Panc1 (cell line): ENCODE measurements at regions not wholly inside any gene's neighbourhood (a gene's known extent, or its start where the extent isn't known, plus 50 kb on each side); places are given as distances from the start of the nearest gene placed in this dataset.

Experiments used
- POLR2AphosphoS5 ChIP-seq: IDR thresholded peaks from 2 replicates; pipeline ENCODE4 v1.6.1; 2012; ENCODE audit warnings: mild to moderate bottlenecking, low read depth, low read length, moderate library complexity
- TF ChIP-seq, protein P1 (sequence below): fragments of 450-650 bp; IDR thresholded peaks from 2 replicates; pipeline ENCODE4 v1.5.1; 2017; ENCODE audit warnings: mild to moderate bottlenecking
- TF ChIP-seq, protein P2 (sequence below), 2 experiments: IDR thresholded peaks; 2 replicates each; pipeline ENCODE4 v1.6.1; 2011 to 2012; ENCODE audit warnings: low read depth in 2 of 2, control low read depth in 1 of 2, low read length in 1 of 2, mild to moderate bottlenecking in 1 of 2, moderate library complexity in 1 of 2; ENCODE audit not compliant: insufficient read depth in 1 of 2

DNA sequence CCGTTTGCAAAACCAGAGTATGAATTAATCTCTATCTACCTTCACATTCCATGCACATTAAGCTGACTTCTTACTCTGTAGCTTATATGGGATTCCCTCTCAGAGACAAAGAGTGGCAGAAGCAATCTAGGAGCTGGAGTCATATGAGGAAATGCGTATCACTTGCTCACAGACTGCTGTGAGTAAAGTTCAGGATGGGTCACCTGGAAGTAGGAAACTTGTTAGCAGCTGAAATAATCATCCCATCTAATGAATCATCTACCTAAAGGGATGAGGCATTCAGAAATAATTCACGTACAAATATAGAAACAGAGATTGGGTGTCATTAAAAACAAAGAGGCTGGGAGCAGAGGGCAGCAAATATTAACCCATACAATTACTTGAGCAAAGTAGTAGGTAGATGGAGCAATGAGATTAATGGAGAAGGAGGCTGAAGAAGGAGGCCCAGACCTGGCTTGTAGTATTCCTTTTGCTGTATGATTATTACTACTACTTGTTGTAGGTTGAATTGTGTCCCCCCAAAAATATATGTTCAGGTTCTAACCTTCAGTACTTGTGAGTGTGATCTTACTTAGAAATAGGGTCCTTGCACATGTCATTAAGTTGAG is 866.3 kb downstream of the ROBO2 start:
- TF ChIP-seq, protein P1, sequence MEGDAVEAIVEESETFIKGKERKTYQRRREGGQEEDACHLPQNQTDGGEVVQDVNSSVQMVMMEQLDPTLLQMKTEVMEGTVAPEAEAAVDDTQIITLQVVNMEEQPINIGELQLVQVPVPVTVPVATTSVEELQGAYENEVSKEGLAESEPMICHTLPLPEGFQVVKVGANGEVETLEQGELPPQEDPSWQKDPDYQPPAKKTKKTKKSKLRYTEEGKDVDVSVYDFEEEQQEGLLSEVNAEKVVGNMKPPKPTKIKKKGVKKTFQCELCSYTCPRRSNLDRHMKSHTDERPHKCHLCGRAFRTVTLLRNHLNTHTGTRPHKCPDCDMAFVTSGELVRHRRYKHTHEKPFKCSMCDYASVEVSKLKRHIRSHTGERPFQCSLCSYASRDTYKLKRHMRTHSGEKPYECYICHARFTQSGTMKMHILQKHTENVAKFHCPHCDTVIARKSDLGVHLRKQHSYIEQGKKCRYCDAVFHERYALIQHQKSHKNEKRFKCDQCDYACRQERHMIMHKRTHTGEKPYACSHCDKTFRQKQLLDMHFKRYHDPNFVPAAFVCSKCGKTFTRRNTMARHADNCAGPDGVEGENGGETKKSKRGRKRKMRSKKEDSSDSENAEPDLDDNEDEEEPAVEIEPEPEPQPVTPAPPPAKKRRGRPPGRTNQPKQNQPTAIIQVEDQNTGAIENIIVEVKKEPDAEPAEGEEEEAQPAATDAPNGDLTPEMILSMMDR: no peak
- no peak for TF ChIP-seq POLR2AphosphoS5
- TF ChIP-seq, protein P2, sequence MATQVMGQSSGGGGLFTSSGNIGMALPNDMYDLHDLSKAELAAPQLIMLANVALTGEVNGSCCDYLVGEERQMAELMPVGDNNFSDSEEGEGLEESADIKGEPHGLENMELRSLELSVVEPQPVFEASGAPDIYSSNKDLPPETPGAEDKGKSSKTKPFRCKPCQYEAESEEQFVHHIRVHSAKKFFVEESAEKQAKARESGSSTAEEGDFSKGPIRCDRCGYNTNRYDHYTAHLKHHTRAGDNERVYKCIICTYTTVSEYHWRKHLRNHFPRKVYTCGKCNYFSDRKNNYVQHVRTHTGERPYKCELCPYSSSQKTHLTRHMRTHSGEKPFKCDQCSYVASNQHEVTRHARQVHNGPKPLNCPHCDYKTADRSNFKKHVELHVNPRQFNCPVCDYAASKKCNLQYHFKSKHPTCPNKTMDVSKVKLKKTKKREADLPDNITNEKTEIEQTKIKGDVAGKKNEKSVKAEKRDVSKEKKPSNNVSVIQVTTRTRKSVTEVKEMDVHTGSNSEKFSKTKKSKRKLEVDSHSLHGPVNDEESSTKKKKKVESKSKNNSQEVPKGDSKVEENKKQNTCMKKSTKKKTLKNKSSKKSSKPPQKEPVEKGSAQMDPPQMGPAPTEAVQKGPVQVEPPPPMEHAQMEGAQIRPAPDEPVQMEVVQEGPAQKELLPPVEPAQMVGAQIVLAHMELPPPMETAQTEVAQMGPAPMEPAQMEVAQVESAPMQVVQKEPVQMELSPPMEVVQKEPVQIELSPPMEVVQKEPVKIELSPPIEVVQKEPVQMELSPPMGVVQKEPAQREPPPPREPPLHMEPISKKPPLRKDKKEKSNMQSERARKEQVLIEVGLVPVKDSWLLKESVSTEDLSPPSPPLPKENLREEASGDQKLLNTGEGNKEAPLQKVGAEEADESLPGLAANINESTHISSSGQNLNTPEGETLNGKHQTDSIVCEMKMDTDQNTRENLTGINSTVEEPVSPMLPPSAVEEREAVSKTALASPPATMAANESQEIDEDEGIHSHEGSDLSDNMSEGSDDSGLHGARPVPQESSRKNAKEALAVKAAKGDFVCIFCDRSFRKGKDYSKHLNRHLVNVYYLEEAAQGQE (IDR thresholded peaks at IDR 0.05; ENCODE audit: insufficient read depth in 1 of 2, low read depth in 2 of 2, low read length in 1 of 2): no peak
